HepG2 (cell line): ENCODE measurements at regions not wholly inside any gene's neighbourhood (a gene's known extent, or its start where the extent isn't known, plus 50 kb on each side); places are given as distances from the start of the nearest gene placed in this dataset.

Source experiments
- ATAC-seq: fragments of 200-7000 bp; cut with Tn5 transposase; 3 replicates; pipeline ENCODE4 v1.9.1; 2020; ENCODE audit warnings: mild to moderate bottlenecking, moderate library complexity
- BruUV-seq: library from RNA; stranded (reverse); fragments of 400-500 nt; replicated peaks from 2 replicates; lab custom pipeline; 2021; lab: Mats Ljungman, UMichigan
- CTCF ChIA-PET: fragments of 300-600 bp; formaldehyde crosslinking; extraction: SDS; loops from one replicate; lab custom pipeline; 2021; ENCODE audit warnings: low total read pairs, inconsistent platforms, low intra/inter-chr PET ratio; lab: Yijun Ruan, JAX
- POLR2A ChIA-PET: fragments of 350-600 bp; sonication (Branson Sonifier 250); formaldehyde crosslinking; loops from one replicate; lab custom pipeline; 2020; ENCODE audit warnings: antibody characterized with exemption, inconsistent platforms; lab: Yijun Ruan, JAX
- DNase-seq: peaks from one replicate; pipeline ENCODE4 v3.0.0-alpha.2; 2015; ENCODE audit warnings: low spot score
- FAIRE-seq: peaks from 3 replicates; lab custom pipeline; 2011; peaks lifted over from hg19 to GRCh38; lab: Jason Lieb, UNC
- H2AFZ ChIP-seq: one replicate; pipeline ENCODE4 v1.6.1; 2011; ENCODE audit warnings: low read length, inconsistent platforms
- H3K27ac ChIP-seq: fragments of 300-600 bp; 3 replicates; pipeline ENCODE4 v1.8.0; 2011; ENCODE audit warnings: mixed run types, mild to moderate bottlenecking, mixed read lengths, low read length, inconsistent platforms; ENCODE audit not compliant: insufficient read depth; ENCODE audit errors: extremely low read length
- H3K27me3 ChIP-seq, 2 experiments: fragments of 200-600 bp in 1 of 2; 2 replicates in 1 of 2; 3 replicates in 1 of 2; pipeline versions ENCODE4 v1.6.0 to v1.8.0; 2011; ENCODE audit warnings: low read length in 2 of 2, mild to moderate bottlenecking in 2 of 2, moderate library complexity in 2 of 2, inconsistent platforms in 1 of 2; ENCODE audit not compliant: insufficient read depth in 2 of 2, control insufficient read depth in 1 of 2
- H3K36me3 ChIP-seq, 2 experiments: fragments of 200-600 bp in 1 of 2; replicated peaks in 1 of 2; 2 replicates in 1 of 2; 3 replicates in 1 of 2; pipeline versions ENCODE4 v1.5.1 to v1.8.0; 2011; ENCODE audit warnings: low read length in 2 of 2, inconsistent platforms in 1 of 2; ENCODE audit not compliant: insufficient read depth in 2 of 2, control insufficient read depth in 1 of 2
- H3K4me1 ChIP-seq: 2 replicates; pipeline ENCODE4 v1.5.1; 2012; ENCODE audit warnings: low read length, inconsistent platforms; ENCODE audit not compliant: insufficient read depth
- H3K4me2 ChIP-seq: 2 replicates; pipeline ENCODE4 v1.6.0; 2011; ENCODE audit warnings: low read depth, low read length, inconsistent platforms
- H3K4me3 ChIP-seq, 3 experiments: fragments of 200-600 bp in 1 of 3; sonication (generic), shearing (Covaris generic) in 1 of 3; replicated peaks in 1 of 3; 2 replicates each; pipeline ENCODE4 v1.5.1; 2011 to 2016; ENCODE audit warnings: low read length in 3 of 3, inconsistent platforms in 2 of 3, low read depth in 2 of 3, mild to moderate bottlenecking in 2 of 3, control low read depth in 1 of 3, mixed read lengths in 1 of 3; ENCODE audit not compliant: insufficient read depth in 1 of 3
- H3K79me2 ChIP-seq: one replicate; pipeline ENCODE4 v1.6.1; 2011; ENCODE audit warnings: low read length, inconsistent platforms; ENCODE audit not compliant: insufficient read depth
- H3K9ac ChIP-seq: 2 replicates; pipeline ENCODE4 v1.6.0; 2011; ENCODE audit warnings: mild to moderate bottlenecking, low read depth, low read length, inconsistent platforms; ENCODE audit not compliant: insufficient read depth
- H3K9me3 ChIP-seq: 2 replicates; pipeline ENCODE4 v1.5.1; 2012; ENCODE audit warnings: mild to moderate bottlenecking, low read length
- H4K20me1 ChIP-seq: 2 replicates; pipeline ENCODE4 v1.6.0; 2011; ENCODE audit warnings: inconsistent platforms, mild to moderate bottlenecking, low read length, moderate library complexity; ENCODE audit not compliant: insufficient read depth
- AKAP8 ChIP-seq: sonication (generic); formaldehyde crosslinking; IDR thresholded peaks from 2 replicates; pipeline ENCODE4 v1.5.1; 2020; ENCODE audit warnings: mild to moderate bottlenecking, missing genetic modification reagents
- CREB1 ChIP-seq, 2 experiments: fragments of 450-650 bp in 1 of 2; IDR thresholded peaks; 2 replicates each; pipeline ENCODE4 v1.6.1; 2016 to 2017; ENCODE audit warnings: control low read depth in 1 of 2, mild to moderate bottlenecking in 1 of 2, missing compliant biosample characterization in 1 of 2, missing genetic modification characterization in 1 of 2
- KDM2A ChIP-seq: sonication (generic); formaldehyde crosslinking; IDR thresholded peaks from 2 replicates; pipeline ENCODE4 v1.4.0; 2020; ENCODE audit warnings: low read depth, missing genetic modification reagents, borderline replicate concordance
- KLF15 ChIP-seq: sonication (generic); formaldehyde crosslinking; IDR thresholded peaks from 2 replicates; pipeline ENCODE4 v1.8.1; 2023; ENCODE audit warnings: borderline replicate concordance, mild to moderate bottlenecking, inconsistent platforms, missing genetic modification reagents, mixed read lengths
- NR1H2 ChIP-seq: sonication (generic); formaldehyde crosslinking; IDR thresholded peaks from 2 replicates; pipeline ENCODE4 v1.8.1; 2022; ENCODE audit warnings: low read depth, missing genetic modification reagents, borderline replicate concordance
- POLR2AphosphoS2 ChIP-seq: IDR thresholded peaks from 2 replicates; pipeline ENCODE4 v1.6.1; 2011; ENCODE audit warnings: low read depth, low read length, improper control_type of control experiment
- PREB ChIP-seq: sonication (generic); formaldehyde crosslinking; IDR thresholded peaks from 2 replicates; pipeline ENCODE4 v1.4.0; 2020; ENCODE audit warnings: missing genetic modification reagents
- SMAD9 ChIP-seq: sonication (generic); formaldehyde crosslinking; IDR thresholded peaks from 2 replicates; pipeline ENCODE4 v1.5.1; 2020; ENCODE audit warnings: mild to moderate bottlenecking, missing genetic modification reagents
- SOX5 ChIP-seq: IDR thresholded peaks from 2 replicates; pipeline ENCODE4 v1.6.1; 2016; ENCODE audit warnings: borderline replicate concordance
- SP2 ChIP-seq: sonication (generic); formaldehyde crosslinking; IDR thresholded peaks from 2 replicates; pipeline ENCODE4 v1.5.1; 2020; ENCODE audit warnings: mild to moderate bottlenecking, missing genetic modification reagents
- TBX3 ChIP-seq: fragments of 450-650 bp; IDR thresholded peaks from 2 replicates; pipeline ENCODE4 v1.6.1; 2017; ENCODE audit warnings: antibody characterized with exemption, mild to moderate bottlenecking, inconsistent platforms, borderline replicate concordance
- TEAD3 ChIP-seq: optimal IDR thresholded peaks from 2 replicates; pipeline ENCODE3; 2016; ENCODE audit warnings: borderline replicate concordance
- ZKSCAN5 ChIP-seq: sonication (generic); formaldehyde crosslinking; IDR thresholded peaks from 2 replicates; pipeline ENCODE4 v1.5.1; 2020; ENCODE audit warnings: mild to moderate bottlenecking, missing genetic modification reagents
- ZNF160 ChIP-seq: sonication (generic); formaldehyde crosslinking; IDR thresholded peaks from 2 replicates; pipeline ENCODE4 v1.8.0; 2022; ENCODE audit warnings: mild to moderate bottlenecking, inconsistent platforms, missing genetic modification reagents
- ZNF766 ChIP-seq: sonication (generic); formaldehyde crosslinking; IDR thresholded peaks from 2 replicates; pipeline ENCODE4 v1.5.0; 2020; ENCODE audit warnings: missing genetic modification reagents, borderline replicate concordance
- ZNF782 ChIP-seq: sonication (generic); formaldehyde crosslinking; IDR thresholded peaks from 2 replicates; pipeline ENCODE4 v1.4.0; 2020; ENCODE audit warnings: missing genetic modification reagents, mild to moderate bottlenecking, borderline replicate concordance
- ZNF792 ChIP-seq: IDR thresholded peaks from 2 replicates; pipeline ENCODE4 v1.6.1; 2016
- ZSCAN30 ChIP-seq: sonication (generic); formaldehyde crosslinking; IDR thresholded peaks from 2 replicates; pipeline ENCODE4 v1.5.0; 2020; ENCODE audit warnings: mild to moderate bottlenecking, missing genetic modification reagents
- in situ Hi-C: cut with HindIII; loops from 2 replicates; pipeline ENCODE4 v1.10.0; 2017; ENCODE audit warnings: low pct_unique_long_range_greater_than_20kb; ENCODE audit not compliant: extremely low pct_ligation_motif_present
- intact Hi-C: fragments of 100-400 bp; cut with micrococcal nuclease; formaldehyde crosslinking; loops from one replicate; pipeline ENCODE4 v1.10.0; 2022; ENCODE audit not compliant: unreplicated experiment
- TF ChIP-seq, protein P1 (sequence below): sonication (generic); formaldehyde crosslinking; conservative IDR thresholded peaks from 2 replicates; pipeline ENCODE4 v1.8.1; 2023; ENCODE audit warnings: missing genetic modification reagents
- TF ChIP-seq, protein P2 (sequence below): sonication (generic); formaldehyde crosslinking; IDR thresholded peaks from 2 replicates; pipeline ENCODE4 v1.4.0; 2020; ENCODE audit warnings: missing genetic modification reagents, borderline replicate concordance

DNA sequence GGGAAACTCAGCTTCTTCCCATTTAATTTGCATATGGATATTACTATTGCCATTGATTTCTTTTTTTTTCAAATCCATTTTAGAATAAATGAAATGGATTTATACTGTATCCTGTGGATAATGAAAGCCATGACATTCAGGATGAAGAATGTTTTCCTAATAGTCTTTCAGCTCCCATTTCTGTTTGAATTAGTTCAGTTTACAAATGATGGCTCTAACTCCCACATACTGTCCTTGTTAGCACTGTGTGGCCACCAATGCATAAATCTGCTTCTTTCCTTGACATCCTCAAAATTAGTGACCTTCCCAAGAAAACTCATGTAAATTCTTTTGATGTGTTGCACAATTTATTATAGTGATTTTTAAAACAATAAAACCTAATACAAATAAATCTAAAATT, 693.2 kb upstream of the GJE1 start:
- Histone ChIP-seq H3K4me2 (no peak overlapping the region), H4K20me1 (no peaks in the 10 kb centered on the region), H3K9me3 (no peaks in the 10 kb centered on the region), H2AFZ (no peak overlapping the region), H3K9ac (no peak overlapping the region), H3K27ac (no peak overlapping the region), H3K4me1 (no peaks in the 10 kb centered on the region), H3K27me3 (no peaks in the 10 kb centered on the region), H3K79me2 (no peaks in the 10 kb centered on the region), H3K4me3 (no peak overlapping the region), H3K36me3 (no peaks in the 10 kb centered on the region)
- CTCF ChIA-PET = no interaction called here
- intact Hi-C loops (no loop called here), in situ Hi-C loops (no loop called here)
- POLR2A ChIA-PET = no interaction called here
- BruUV-seq = no TSS peak
- TF ChIP-seq POLR2AphosphoS2 (no peak), ZNF160 (CRISPR knock-in tag) (no peak), TBX3 (no peak), CREB1 (IDR thresholded peaks at IDR 0.05) (no peak), CREB1 (CRISPR knock-in tag; IDR thresholded peaks at IDR 0.05) (no peak), KLF15 (CRISPR knock-in tag) (no peak), PREB (CRISPR knock-in tag) (no peak), SMAD9 (CRISPR knock-in tag) (no peak), SOX5 (CRISPR knock-in tag) (no peak), SP2 (no peak), NR1H2 (CRISPR knock-in tag) (no peak), ZSCAN30 (CRISPR knock-in tag) (no peak), TEAD3 (CRISPR knock-in tag) (no peak), ZKSCAN5 (no peak), KDM2A (no peak), AKAP8 (CRISPR knock-in tag) (no peak), ZNF792 (no peak), ZNF782 (no peak), ZNF766 (CRISPR knock-in tag) (no peak)
- TF ChIP-seq, protein P1, sequence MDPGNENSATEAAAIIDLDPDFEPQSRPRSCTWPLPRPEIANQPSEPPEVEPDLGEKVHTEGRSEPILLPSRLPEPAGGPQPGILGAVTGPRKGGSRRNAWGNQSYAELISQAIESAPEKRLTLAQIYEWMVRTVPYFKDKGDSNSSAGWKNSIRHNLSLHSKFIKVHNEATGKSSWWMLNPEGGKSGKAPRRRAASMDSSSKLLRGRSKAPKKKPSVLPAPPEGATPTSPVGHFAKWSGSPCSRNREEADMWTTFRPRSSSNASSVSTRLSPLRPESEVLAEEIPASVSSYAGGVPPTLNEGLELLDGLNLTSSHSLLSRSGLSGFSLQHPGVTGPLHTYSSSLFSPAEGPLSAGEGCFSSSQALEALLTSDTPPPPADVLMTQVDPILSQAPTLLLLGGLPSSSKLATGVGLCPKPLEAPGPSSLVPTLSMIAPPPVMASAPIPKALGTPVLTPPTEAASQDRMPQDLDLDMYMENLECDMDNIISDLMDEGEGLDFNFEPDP (CRISPR knock-in tag) = no peak
- TF ChIP-seq, protein P2, sequence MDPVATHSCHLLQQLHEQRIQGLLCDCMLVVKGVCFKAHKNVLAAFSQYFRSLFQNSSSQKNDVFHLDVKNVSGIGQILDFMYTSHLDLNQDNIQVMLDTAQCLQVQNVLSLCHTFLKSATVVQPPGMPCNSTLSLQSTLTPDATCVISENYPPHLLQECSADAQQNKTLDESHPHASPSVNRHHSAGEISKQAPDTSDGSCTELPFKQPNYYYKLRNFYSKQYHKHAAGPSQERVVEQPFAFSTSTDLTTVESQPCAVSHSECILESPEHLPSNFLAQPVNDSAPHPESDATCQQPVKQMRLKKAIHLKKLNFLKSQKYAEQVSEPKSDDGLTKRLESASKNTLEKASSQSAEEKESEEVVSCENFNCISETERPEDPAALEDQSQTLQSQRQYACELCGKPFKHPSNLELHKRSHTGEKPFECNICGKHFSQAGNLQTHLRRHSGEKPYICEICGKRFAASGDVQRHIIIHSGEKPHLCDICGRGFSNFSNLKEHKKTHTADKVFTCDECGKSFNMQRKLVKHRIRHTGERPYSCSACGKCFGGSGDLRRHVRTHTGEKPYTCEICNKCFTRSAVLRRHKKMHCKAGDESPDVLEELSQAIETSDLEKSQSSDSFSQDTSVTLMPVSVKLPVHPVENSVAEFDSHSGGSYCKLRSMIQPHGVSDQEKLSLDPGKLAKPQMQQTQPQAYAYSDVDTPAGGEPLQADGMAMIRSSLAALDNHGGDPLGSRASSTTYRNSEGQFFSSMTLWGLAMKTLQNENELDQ (CRISPR knock-in tag) = no peak
- FAIRE-seq (no peak), ATAC-seq (no peak), DNase-seq (no peak)
